ENCODE measurements at regions not wholly inside any gene's neighbourhood (a gene's known extent, or its start where the extent isn't known, plus 50 kb on each side); places are given as distances from the start of the nearest gene placed in this dataset.

DNA sequence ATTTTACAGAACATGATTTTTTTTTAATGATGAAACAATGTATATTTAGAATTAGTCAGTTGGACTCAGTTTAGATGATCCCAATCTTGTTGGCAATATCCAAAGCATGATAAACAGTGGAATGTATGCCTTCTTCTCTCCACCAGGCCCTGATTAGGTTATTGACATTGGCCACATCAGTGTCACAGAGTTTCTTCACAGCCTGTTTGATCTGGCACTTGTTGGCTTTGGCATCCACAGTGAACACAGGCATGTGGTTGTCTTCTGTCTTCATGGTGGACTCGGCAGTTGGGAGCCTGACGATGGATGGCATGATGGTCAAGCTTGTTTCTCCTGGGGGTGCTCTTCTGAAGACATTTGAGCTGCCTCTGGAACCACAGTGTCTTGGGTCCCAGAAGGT is 317.5 kb downstream of the PMP22 start:
- Histone ChIP-seq H2BK12ac (ENCODE audit: low read length in 2 of 2) (no peak overlapping the region), H3K27ac (ENCODE audit: low read length, poor library complexity, severe bottlenecking) (no peak overlapping the region), H3K79me1 (replicated peaks; ENCODE audit: low read length, poor library complexity, severe bottlenecking) (no peaks in the 10 kb centered on the region), H4K8ac (ENCODE audit: low read length) (no peak overlapping the region), H3K4me1 (ENCODE audit: control insufficient read depth, insufficient read depth, low read depth, low read length) (peaks cover 1% of the 10 kb centered on the region), H2BK5ac (ENCODE audit: low read depth, low read length, poor library complexity, severe bottlenecking) (no peak overlapping the region), H4K91ac (ENCODE audit: low read length) (no peak overlapping the region), H3K4me2 (ENCODE audit: low read length, poor library complexity, severe bottlenecking) (no peak overlapping the region), H3K27me3 (ENCODE audit: control insufficient read depth in 1 of 2, insufficient read depth in 1 of 2, low read length in 2 of 2) (peaks cover 0 to 8% of the 10 kb centered on the region in 2 experiments), H3K36me3 (ENCODE audit: control insufficient read depth in 1 of 2, insufficient read depth in 2 of 2, low read depth in 1 of 2, low read length in 2 of 2) (no peaks in the 10 kb centered on the region), H2BK120ac (ENCODE audit: low read depth, low read length) (no peak overlapping the region), H3K23ac (ENCODE audit: low read length in 2 of 2) (no peak overlapping the region), H2AK5ac (ENCODE audit: low read length, severe bottlenecking) (no peak overlapping the region), H3K9ac (ENCODE audit: low read length) (no peak overlapping the region), H2BK15ac (ENCODE audit: low read depth, poor library complexity, severe bottlenecking) (no peak overlapping the region), H3K18ac (ENCODE audit: low read depth in 1 of 2, low read length in 2 of 2) (peak overlapping the region in 1 of 2 experiments; percentile 2), H3K9me3 (ENCODE audit: control insufficient read depth, low read length) (no peaks in the 10 kb centered on the region), H3K4ac (ENCODE audit: low read depth in 1 of 2, low read length in 2 of 2) (no peak overlapping the region), H2AFZ (ENCODE audit: low read depth, low read length) (no peak overlapping the region), H3K4me3 (ENCODE audit: insufficient read depth in 1 of 2, low read depth in 1 of 2, low read length in 2 of 2) (no peak overlapping the region), H3K14ac (ENCODE audit: low read length in 2 of 2) (no peak overlapping the region)
- 86% methylated on average over 2 of the region's 2 CpGs for WGBS
- DNase-seq = no peak

DNA sequence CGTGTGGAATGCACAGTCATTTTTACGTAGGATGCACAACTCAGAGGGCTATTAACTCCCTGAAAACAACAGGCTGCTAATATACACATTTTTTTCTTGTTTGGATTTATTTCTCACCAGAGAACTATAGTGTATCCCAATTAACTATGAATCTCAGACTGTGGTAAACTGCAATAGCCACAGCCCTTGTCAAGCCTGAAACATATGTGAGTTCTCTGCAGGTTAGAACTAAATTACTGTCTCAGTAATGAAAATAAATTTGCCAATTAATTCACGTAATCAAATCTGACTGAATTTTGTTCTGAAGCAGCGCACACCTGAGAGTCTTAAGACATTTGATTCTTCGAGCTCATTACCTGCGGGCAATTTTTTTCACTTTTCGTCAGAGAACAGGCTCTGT is 318.6 kb downstream of the PMP22 start:
- no peak overlapping the region for H3K4me3 ChIP-seq (ENCODE audit: insufficient read depth in 1 of 2, low read depth in 1 of 2, low read length in 2 of 2)
- peak overlapping the region; percentile 1 for H3K9ac ChIP-seq (ENCODE audit: low read length)
- no peak for DNase-seq
- H2BK120ac ChIP-seq (ENCODE audit: low read depth, low read length) = no peak overlapping the region
- H2AK5ac ChIP-seq (ENCODE audit: low read length, severe bottlenecking) = no peak overlapping the region
- H2BK15ac ChIP-seq (ENCODE audit: low read depth, poor library complexity, severe bottlenecking) = no peak overlapping the region
- H3K79me1 ChIP-seq (replicated peaks; ENCODE audit: low read length, poor library complexity, severe bottlenecking) = no peaks in the 10 kb centered on the region
- no peak overlapping the region for H4K8ac ChIP-seq (ENCODE audit: low read length)
- no peak overlapping the region for H2BK5ac ChIP-seq (ENCODE audit: low read depth, low read length, poor library complexity, severe bottlenecking)
- no peak overlapping the region for H3K27ac ChIP-seq (ENCODE audit: low read length, poor library complexity, severe bottlenecking)
- no peak overlapping the region for H2BK12ac ChIP-seq (ENCODE audit: low read length in 2 of 2)
- H3K18ac ChIP-seq (ENCODE audit: low read depth in 1 of 2, low read length in 2 of 2) = no peak overlapping the region
- WGBS = 85% methylated on average over 6 of the region's 7 CpGs
- no peak overlapping the region for H3K23ac ChIP-seq (ENCODE audit: low read length in 2 of 2)
- H3K9me3 ChIP-seq (ENCODE audit: control insufficient read depth, low read length) = no peaks in the 10 kb centered on the region
- H4K91ac ChIP-seq (ENCODE audit: low read length) = no peak overlapping the region
- no peak overlapping the region for H3K4ac ChIP-seq (ENCODE audit: low read depth in 1 of 2, low read length in 2 of 2)
- H3K36me3 ChIP-seq (ENCODE audit: control insufficient read depth in 1 of 2, insufficient read depth in 2 of 2, low read depth in 1 of 2, low read length in 2 of 2) = no peaks in the 10 kb centered on the region
- no peak overlapping the region for H3K4me2 ChIP-seq (ENCODE audit: low read length, poor library complexity, severe bottlenecking)
- H3K4me1 ChIP-seq (ENCODE audit: control insufficient read depth, insufficient read depth, low read depth, low read length) = peaks cover 7% of the 10 kb centered on the region
- H3K14ac ChIP-seq (ENCODE audit: low read length in 2 of 2) = no peak overlapping the region
- peaks cover 0 to 8% of the 10 kb centered on the region in 2 experiments for H3K27me3 ChIP-seq (ENCODE audit: control insufficient read depth in 1 of 2, insufficient read depth in 1 of 2, low read length in 2 of 2)
- H2AFZ ChIP-seq (ENCODE audit: low read depth, low read length) = no peak overlapping the region

DNA sequence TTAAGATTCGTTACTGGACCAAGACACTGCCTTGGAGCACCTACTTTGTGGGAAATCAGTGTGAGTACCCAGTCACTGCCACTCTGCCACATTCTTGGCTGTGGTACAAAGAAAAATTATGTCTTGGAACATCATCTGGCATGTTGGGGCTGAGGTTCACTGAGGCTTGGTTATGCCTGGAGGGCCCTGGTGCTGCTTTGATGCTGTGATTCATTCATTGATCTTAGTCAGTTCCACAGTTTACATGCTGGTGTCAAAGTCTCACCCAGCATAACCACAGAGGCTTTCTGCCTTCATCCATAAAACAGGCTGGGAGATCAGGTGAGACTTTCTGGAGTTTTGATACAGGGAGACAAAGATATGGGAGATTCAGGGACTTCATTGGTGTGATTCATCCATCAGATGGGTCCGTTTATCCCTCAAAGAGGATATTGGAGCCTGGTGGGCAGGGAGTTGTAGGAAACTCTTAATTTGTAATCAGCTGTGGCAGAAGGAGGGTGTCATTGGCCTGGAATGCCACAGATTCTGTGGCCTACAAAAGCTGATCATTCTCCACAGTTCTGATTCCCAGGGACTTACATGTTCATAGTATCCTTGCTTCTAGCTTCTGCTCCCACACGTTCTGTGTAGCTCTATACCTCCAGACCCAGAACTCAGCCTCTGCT is 322.5 kb downstream of the PMP22 start:
- H3K9me3 ChIP-seq (ENCODE audit: control insufficient read depth, low read length) = no peaks in the 10 kb centered on the region
- H4K8ac ChIP-seq (ENCODE audit: low read length) = no peak overlapping the region
- no peak overlapping the region for H3K4me3 ChIP-seq (ENCODE audit: insufficient read depth in 1 of 2, low read depth in 1 of 2, low read length in 2 of 2)
- 61% methylated on average over 2 of the region's 3 CpGs for WGBS
- H3K4me2 ChIP-seq (ENCODE audit: low read length, poor library complexity, severe bottlenecking) = no peak overlapping the region
- no peak overlapping the region for H2AK5ac ChIP-seq (ENCODE audit: low read length, severe bottlenecking)
- no peak overlapping the region for H4K91ac ChIP-seq (ENCODE audit: low read length)
- H3K9ac ChIP-seq (ENCODE audit: low read length) = no peak overlapping the region
- peaks cover 7% of the 10 kb centered on the region for H3K4me1 ChIP-seq (ENCODE audit: control insufficient read depth, insufficient read depth, low read depth, low read length)
- H2BK15ac ChIP-seq (ENCODE audit: low read depth, poor library complexity, severe bottlenecking) = no peak overlapping the region
- H3K4ac ChIP-seq (ENCODE audit: low read depth in 1 of 2, low read length in 2 of 2) = no peak overlapping the region
- H3K23ac ChIP-seq (ENCODE audit: low read length in 2 of 2) = no peak overlapping the region
- no peaks in the 10 kb centered on the region for H3K36me3 ChIP-seq (ENCODE audit: control insufficient read depth in 1 of 2, insufficient read depth in 2 of 2, low read depth in 1 of 2, low read length in 2 of 2)
- no peaks in the 10 kb centered on the region for H3K79me1 ChIP-seq (replicated peaks; ENCODE audit: low read length, poor library complexity, severe bottlenecking)
- H3K14ac ChIP-seq (ENCODE audit: low read length in 2 of 2) = no peak overlapping the region
- peak overlapping the region; percentile 55 for H3K27ac ChIP-seq (ENCODE audit: low read length, poor library complexity, severe bottlenecking)
- no peak overlapping the region for H2BK5ac ChIP-seq (ENCODE audit: low read depth, low read length, poor library complexity, severe bottlenecking)
- H2AFZ ChIP-seq (ENCODE audit: low read depth, low read length) = no peak overlapping the region
- no peaks in the 10 kb centered on the region for H3K27me3 ChIP-seq (ENCODE audit: control insufficient read depth in 1 of 2, insufficient read depth in 1 of 2, low read length in 2 of 2)
- DNase-seq = peak; percentile 37
- peak overlapping the region in 1 of 2 experiments; percentile 23 for H2BK12ac ChIP-seq (ENCODE audit: low read length in 2 of 2)
- H3K18ac ChIP-seq (ENCODE audit: low read depth in 1 of 2, low read length in 2 of 2) = peak overlapping the region in 1 of 2 experiments; percentile 50
- no peak overlapping the region for H2BK120ac ChIP-seq (ENCODE audit: low read depth, low read length)

DNA sequence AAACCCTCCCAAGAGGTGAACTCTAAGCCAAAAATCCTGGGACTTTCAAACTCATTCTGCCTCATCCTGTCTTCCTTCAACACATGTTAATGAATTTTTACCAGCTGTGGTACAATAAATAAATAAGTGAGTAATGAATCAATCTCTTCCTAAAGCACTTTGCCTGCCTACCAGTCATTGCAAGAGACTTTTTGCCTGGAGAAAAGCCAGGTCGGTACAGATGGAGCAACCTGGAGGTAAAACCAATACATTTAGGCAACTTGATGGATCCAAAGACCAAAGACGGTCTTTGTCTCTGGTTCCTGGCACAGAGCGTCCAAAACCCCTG is 324.2 kb downstream of the PMP22 start:
- H4K91ac ChIP-seq (ENCODE audit: low read length) = no peak overlapping the region

More for the DNA sequence above, 324.2 kb downstream of the PMP22 start:
- Histone ChIP-seq H4K8ac (ENCODE audit: low read length) (no peak overlapping the region), H2AK5ac (ENCODE audit: low read length, severe bottlenecking) (no peak overlapping the region), H3K36me3 (ENCODE audit: control insufficient read depth in 1 of 2, insufficient read depth in 2 of 2, low read depth in 1 of 2, low read length in 2 of 2) (no peaks in the 10 kb centered on the region), H2AFZ (ENCODE audit: low read depth, low read length) (no peak overlapping the region), H2BK12ac (ENCODE audit: low read length in 2 of 2) (no peak overlapping the region), H3K27me3 (ENCODE audit: control insufficient read depth in 1 of 2, insufficient read depth in 1 of 2, low read length in 2 of 2) (no peaks in the 10 kb centered on the region), H3K4ac (ENCODE audit: low read depth in 1 of 2, low read length in 2 of 2) (no peak overlapping the region), H2BK120ac (ENCODE audit: low read depth, low read length) (no peak overlapping the region), H2BK15ac (ENCODE audit: low read depth, poor library complexity, severe bottlenecking) (no peak overlapping the region), H2BK5ac (ENCODE audit: low read depth, low read length, poor library complexity, severe bottlenecking) (no peak overlapping the region), H3K4me2 (ENCODE audit: low read length, poor library complexity, severe bottlenecking) (no peak overlapping the region), H3K9me3 (ENCODE audit: control insufficient read depth, low read length) (no peaks in the 10 kb centered on the region), H3K4me3 (ENCODE audit: insufficient read depth in 1 of 2, low read depth in 1 of 2, low read length in 2 of 2) (no peak overlapping the region), H3K18ac (ENCODE audit: low read depth in 1 of 2, low read length in 2 of 2) (no peak overlapping the region), H3K14ac (ENCODE audit: low read length in 2 of 2) (no peak overlapping the region), H3K79me1 (replicated peaks; ENCODE audit: low read length, poor library complexity, severe bottlenecking) (no peaks in the 10 kb centered on the region), H3K27ac (ENCODE audit: low read length, poor library complexity, severe bottlenecking) (no peak overlapping the region), H3K23ac (ENCODE audit: low read length in 2 of 2) (no peak overlapping the region), H3K4me1 (ENCODE audit: control insufficient read depth, insufficient read depth, low read depth, low read length) (peaks cover 7% of the 10 kb centered on the region), H3K9ac (ENCODE audit: low read length) (peak overlapping the region; percentile 4)
- DNase-seq = no peak
- 87% methylated on average over 3 of the region's 3 CpGs for WGBS
